Gastrocnemius medialis (tissue), 4 donors: ENCODE measurements at regions not wholly inside any gene's neighbourhood (a gene's known extent, or its start where the extent isn't known, plus 50 kb on each side); places are given as distances from the start of the nearest gene placed in this dataset.

ENCODE experiments used
- ATAC-seq, 2 donors: fragments of 150-250 bp; one replicate each; pipeline ENCODE4 v1.9.1; 2016
- DNase-seq, 2 donors: peaks; one replicate each; pipeline ENCODE4 v3.0.0-alpha.2; 2019
- H3K27ac ChIP-seq, 4 donors: fragments of 200-600 bp; sonication (generic); 1 replicate in 1 of 4; 2 replicates in 3 of 4; pipeline ENCODE4 v1.5.1; 2016 to 2018; ENCODE audit warnings: mild to moderate bottlenecking in 2 of 4, moderate library complexity in 1 of 4
- H3K27me3 ChIP-seq, 3 donors: fragments of 200-600 bp; sonication (generic) in 2 of 3; 1 replicate in 1 of 3; 2 replicates in 2 of 3; pipeline versions ENCODE4 v1.5.1 to v1.6.0; 2016 to 2019; ENCODE audit warnings: mild to moderate bottlenecking in 1 of 3, moderate library complexity in 1 of 3
- H3K36me3 ChIP-seq, 2 donors: fragments of 200-600 bp; sonication (generic) in 1 of 2; one replicate each; pipeline ENCODE4 v1.5.1; 2017 to 2018
- H3K4me1 ChIP-seq, 2 donors: fragments of 200-600 bp; sonication (generic) in 1 of 2; one replicate each; pipeline ENCODE4 v1.5.1; 2016 to 2017; ENCODE audit warnings: mild to moderate bottlenecking in 2 of 2
- H3K4me3 ChIP-seq, 4 donors: fragments of 200-600 bp; sonication (generic) in 3 of 4; 1 replicate in 1 of 4; 2 replicates in 3 of 4; pipeline ENCODE4 v1.5.1; 2016 to 2019; ENCODE audit warnings: mild to moderate bottlenecking in 2 of 4
- H3K9me3 ChIP-seq, 3 donors: fragments of 200-600 bp; sonication (generic) in 2 of 3; 1 replicate in 1 of 3; 2 replicates in 2 of 3; pipeline ENCODE4 v1.5.1; 2016 to 2019
- CTCF ChIP-seq, 5 experiments: fragments of 450-650 bp in 3 of 5; fragments of 200-600 bp in 2 of 5; sonication (generic) in 2 of 5; IDR thresholded peaks in 4 of 5; conservative IDR thresholded peaks in 1 of 5; 1 replicate in 4 of 5; 2 replicates in 1 of 5; pipeline ENCODE4 v1.5.1; 2016 to 2019; ENCODE audit warnings: antibody characterized with exemption in 5 of 5, mild to moderate bottlenecking in 3 of 5, moderate library complexity in 3 of 5
- POLR2A ChIP-seq, 2 donors: fragments of 450-650 bp; IDR thresholded peaks; one replicate each; pipeline ENCODE4 v1.6.1; 2017; ENCODE audit warnings: antibody characterized with exemption in 2 of 2, mild to moderate bottlenecking in 2 of 2, moderate library complexity in 2 of 2
- in situ Hi-C, 4 donors: fragments of 200-750 bp; cut with MboI; loops; one replicate each; pipeline versions ENCODE4 v1.15.0 to v1.8.0; 2017; ENCODE audit warnings: low sequenced_read_pairs in 4 of 4
- intact Hi-C: fragments of 100-400 bp; cut with DNase I; formaldehyde crosslinking; loops from one replicate; pipeline ENCODE4 v1.15.1; 2023; ENCODE audit warnings: low total_unique reads

DNA sequence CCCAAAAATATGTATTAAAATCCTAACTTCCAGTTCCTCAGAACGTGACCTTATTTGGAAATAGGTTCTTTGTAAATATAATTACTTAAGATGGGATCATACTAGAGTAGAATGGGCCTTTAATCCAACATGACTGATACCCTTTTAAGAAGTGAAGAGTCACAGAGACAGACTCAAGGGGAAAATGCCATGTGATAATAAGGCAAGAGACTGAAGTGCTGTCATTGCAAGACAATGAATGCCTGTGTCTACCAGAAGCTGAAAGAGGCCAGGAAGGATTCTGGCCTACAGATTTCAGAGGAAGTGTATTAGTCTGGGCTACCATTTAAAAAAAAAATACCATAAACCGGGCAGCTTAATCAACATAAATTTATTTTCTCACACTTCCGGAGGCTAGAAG lies 85.9 kb upstream of the LRRC55 start:
- no peak for ATAC-seq
- Histone ChIP-seq H3K9me3 (no peaks in the 10 kb centered on the region), H3K4me1 (no peaks in the 10 kb centered on the region), H3K36me3 (no peaks in the 10 kb centered on the region), H3K4me3 (no peak overlapping the region), H3K27me3 (no peaks in the 10 kb centered on the region), H3K27ac (no peak overlapping the region)
- TF ChIP-seq CTCF (IDR thresholded peaks at IDR 0.05 in 4 of 5, conservative IDR thresholded peaks at IDR 0.05 in 1 of 5) = no peak
- no peak for TF ChIP-seq POLR2A (IDR thresholded peaks at IDR 0.05)
- no peak for DNase-seq
- intact Hi-C loops = no loop called here
- in situ Hi-C loops = no loop called here

GRCh38 chr11:57097149-57097548 lies 84.6 kb upstream of the LRRC55 start:
- H3K4me1 ChIP-seq = no peaks in the 10 kb centered on the region
- H3K27ac ChIP-seq = no peak overlapping the region
- intact Hi-C loops = no loop called here
- ATAC-seq = no peak
- H3K36me3 ChIP-seq = no peaks in the 10 kb centered on the region
- H3K27me3 ChIP-seq = no peaks in the 10 kb centered on the region
- DNase-seq = no peak
- H3K9me3 ChIP-seq = no peaks in the 10 kb centered on the region
- in situ Hi-C loops = no loop called here
- TF ChIP-seq CTCF (IDR thresholded peaks at IDR 0.05 in 4 of 5, conservative IDR thresholded peaks at IDR 0.05 in 1 of 5) (no peak), POLR2A (IDR thresholded peaks at IDR 0.05) (no peak)
- H3K4me3 ChIP-seq = no peak overlapping the region

DNA sequence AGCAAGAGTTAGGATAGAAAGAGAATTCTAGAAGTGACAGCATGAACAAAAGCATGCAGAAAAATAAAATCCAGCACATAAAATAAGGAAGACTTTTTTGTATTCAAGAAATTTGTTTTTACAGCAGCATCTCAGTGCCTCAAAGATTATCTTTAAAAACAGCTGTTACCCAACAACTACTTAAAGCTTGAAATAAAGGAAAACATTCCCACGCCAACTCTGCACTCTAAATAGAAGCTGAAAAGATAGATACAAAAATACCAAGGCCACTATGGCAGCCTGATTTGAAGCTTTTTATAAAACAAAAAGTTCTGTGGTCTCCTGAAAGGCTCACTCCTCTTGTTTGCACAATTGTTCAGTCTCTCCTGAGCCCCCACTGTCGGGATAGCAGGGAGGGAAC lies 83.6 kb upstream of the LRRC55 start:
- H3K27ac ChIP-seq = no peak overlapping the region
- DNase-seq (no peak), ATAC-seq (no peak)
- H3K27me3 ChIP-seq = no peaks in the 10 kb centered on the region
- no peaks in the 10 kb centered on the region for H3K9me3 ChIP-seq
- in situ Hi-C loops = no loop called here
- no peaks in the 10 kb centered on the region for H3K36me3 ChIP-seq
- intact Hi-C loops = no loop called here
- no peaks in the 10 kb centered on the region for H3K4me1 ChIP-seq
- TF ChIP-seq POLR2A (IDR thresholded peaks at IDR 0.05) = no peak
- no peak for TF ChIP-seq CTCF (IDR thresholded peaks at IDR 0.05 in 4 of 5, conservative IDR thresholded peaks at IDR 0.05 in 1 of 5)
- H3K4me3 ChIP-seq = no peak overlapping the region

GRCh38 chr11:57100638-57101331 lies 81.0 kb upstream of the LRRC55 start:
- ATAC-seq (no peak), DNase-seq (no peak)
- intact Hi-C loops (no loop called here), in situ Hi-C loops (loop anchor here in 1 of 4 donors (25.0 kb wide), 1 partner anchor 262 kb away; no protein-coding TSS in a partner anchor)
- no peaks in the 10 kb centered on the region for H3K36me3 ChIP-seq
- no peak overlapping the region for H3K4me3 ChIP-seq
- H3K9me3 ChIP-seq = no peaks in the 10 kb centered on the region
- H3K27me3 ChIP-seq = no peaks in the 10 kb centered on the region
- no peak for TF ChIP-seq POLR2A (IDR thresholded peaks at IDR 0.05)
- TF ChIP-seq CTCF (IDR thresholded peaks at IDR 0.05 in 4 of 5, conservative IDR thresholded peaks at IDR 0.05 in 1 of 5) = no peak
- no peak overlapping the region for H3K27ac ChIP-seq
- H3K4me1 ChIP-seq = no peaks in the 10 kb centered on the region
